Hematopoietic multipotent progenitor cell treated with erythropoietin and hydrocortisone succinate and interleukin-3 and kit ligand, for 17 days (in vitro differentiated cells): ENCODE measurements at regions not wholly inside any gene's neighbourhood (a gene's known extent, or its start where the extent isn't known, plus 50 kb on each side); places are given as distances from the start of the nearest gene placed in this dataset.
A peak's percentile ranks its signal among the peaks of the same experiment; 100 is the strongest.
"Not testable (repeated sequence)": the region's sequence is repeated elsewhere in the genome, so short reads cannot be mapped to it uniquely, and the experiment has no call there.

Experiments
- DNase-seq: peaks from one replicate; pipeline ENCODE4 v3.0.0-alpha.2; 2015; ENCODE audit warnings: low spot score

DNA sequence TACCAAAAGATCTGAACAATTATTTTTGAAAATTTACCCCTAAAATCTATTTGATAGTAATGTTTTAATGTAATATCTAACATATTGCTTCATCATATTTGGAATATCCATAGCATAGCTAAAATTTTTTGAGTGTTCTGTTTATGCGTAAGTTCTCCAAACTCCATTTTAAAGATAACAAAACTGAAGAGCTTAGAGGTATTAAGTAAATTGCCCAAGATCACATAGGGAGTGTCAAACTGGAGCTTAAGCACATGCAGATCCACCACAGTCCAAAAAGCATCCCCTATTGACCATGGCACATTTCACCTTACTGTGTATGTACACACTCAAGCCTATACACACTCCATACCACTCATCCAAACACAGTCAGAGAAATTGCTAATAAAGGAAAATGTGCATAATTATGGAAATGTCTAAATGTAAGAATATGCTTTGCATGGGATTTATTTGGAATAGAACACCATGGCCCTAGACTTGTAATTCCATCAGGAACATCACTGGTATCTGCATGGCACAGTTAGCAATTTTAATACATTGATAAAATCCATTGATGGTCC is 85.2 kb upstream of the TGFBR2 start:
- DNase-seq: no peak

DNA sequence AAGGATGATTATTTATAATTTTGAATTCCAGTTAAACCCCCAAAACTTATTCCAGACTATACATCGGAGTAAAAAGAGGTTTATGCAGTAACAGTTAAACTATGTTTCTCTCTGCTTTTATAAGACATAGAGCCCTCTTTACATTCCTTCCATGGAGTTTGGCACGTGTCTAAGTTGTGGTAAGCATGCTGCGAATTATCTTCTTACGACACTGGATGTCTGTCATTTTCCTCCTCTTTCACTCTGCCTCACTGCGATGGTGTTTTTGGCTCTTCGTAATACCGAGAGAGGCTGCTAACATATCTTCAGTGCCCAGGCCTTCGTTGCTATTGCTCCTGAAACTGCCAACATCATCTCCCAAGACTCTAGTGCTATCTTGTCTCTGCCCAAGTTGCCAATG is 83.9 kb upstream of the TGFBR2 start:
- DNase-seq: no peak

DNA sequence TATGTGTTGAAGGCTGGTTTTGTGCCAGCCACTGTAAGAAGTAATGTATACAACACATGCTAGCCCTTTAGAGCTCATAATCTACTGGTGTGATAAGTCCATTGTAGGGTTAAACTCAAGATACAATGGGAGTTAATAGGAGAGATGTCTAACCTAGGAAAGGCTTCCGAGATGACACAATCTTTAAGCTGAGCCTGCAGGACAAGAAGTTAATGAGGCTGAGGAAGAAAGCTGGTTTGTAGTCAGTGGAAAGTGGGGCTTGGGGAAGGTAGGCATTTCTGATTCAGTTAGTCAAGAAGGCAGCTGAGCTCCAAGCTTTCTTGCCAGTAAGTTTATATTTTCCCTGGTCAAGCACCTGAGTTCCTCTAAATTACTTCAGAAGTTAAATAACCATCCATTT is 83.0 kb upstream of the TGFBR2 start:
- DNase-seq: no peak

DNA sequence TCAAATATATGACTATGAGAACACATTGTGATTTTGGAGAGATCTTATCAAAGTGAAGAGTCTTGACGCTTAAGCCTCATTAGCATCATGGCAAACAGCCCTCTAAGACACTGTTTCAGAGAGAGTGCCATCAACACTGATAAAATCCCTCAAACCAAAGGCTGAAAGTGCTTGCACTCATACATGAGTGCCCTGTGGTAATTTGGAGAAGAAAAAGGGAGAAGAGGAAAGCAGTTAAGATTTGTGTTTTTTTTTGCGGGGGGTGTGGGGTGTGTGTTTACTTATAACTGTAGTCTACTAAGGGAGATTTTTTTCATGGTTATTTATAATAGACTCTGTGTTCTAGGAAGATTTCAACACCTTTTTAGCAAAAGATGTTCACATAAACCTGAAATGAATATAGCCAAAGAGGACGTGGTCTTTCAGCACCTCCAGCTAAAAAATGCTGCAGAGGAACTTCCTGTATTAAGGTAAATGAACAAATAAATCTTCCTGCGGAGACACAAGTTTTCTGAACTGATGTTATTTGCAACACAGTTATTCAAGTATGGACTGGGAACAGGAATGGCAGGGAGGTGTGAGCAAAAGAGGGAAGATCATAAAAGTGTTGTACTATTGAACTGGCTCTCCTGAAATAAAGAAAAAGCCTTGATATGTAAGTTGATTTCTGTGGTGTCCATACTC is 81.9 kb upstream of the TGFBR2 start:
- no peak for DNase-seq

DNA sequence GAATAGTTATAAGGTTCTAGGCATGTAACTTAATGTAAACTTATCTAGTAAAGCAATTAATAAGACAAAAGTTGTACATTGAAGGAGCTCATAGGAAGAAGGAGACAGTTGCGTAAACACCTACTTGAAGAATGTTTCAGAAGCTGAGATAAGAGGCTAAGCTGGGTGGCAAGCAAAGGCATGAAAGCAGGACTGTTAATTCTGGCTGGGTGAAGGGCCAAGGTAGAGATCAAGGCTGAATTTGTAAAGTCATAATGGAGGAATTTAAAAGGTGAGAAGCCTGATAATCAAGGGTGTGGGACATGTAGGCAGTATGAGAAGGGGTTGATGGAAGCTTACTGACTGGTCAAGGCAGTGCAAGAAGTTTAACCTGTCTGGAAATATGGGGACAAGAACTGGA is 80.4 kb upstream of the TGFBR2 start:
- no peak for DNase-seq

DNA sequence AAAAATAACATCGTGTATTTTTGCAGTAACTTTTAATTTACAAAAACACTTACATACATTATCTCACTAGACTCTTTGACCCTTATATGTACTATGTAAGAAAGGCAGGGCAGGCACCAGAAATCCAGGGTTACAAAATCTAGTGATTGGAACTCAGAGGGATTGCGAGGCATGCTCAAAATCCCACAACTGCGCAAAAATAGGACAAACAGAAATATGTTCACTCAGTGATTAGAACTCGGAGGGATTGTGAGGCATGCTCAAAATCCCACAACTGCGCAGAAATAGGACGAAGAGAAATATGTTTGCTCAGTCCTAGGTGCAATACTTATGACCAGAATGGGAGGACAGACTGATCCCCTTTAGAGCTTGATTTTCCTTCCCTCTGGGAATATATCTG is 79.2 kb upstream of the TGFBR2 start:
- no peak for DNase-seq

DNA sequence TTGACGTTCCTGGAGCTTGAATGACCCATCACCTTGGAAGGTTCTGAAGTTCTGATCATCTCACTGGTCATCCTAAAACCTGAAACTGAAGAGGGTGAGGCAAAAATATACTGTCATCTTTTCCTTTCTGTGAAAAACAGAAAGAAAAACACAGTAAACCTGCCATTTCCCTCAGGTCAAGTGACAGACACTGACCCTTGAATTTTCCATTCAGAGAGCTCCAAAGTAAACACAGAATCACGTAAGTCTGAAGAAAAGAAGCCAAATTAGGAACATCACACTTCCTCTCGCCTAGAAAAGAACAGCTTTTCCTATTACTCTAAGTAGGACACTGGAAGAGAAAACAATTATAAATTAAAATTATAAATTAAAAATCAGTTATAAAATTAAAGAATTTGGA is 78.7 kb upstream of the TGFBR2 start:
- no peak for DNase-seq

DNA sequence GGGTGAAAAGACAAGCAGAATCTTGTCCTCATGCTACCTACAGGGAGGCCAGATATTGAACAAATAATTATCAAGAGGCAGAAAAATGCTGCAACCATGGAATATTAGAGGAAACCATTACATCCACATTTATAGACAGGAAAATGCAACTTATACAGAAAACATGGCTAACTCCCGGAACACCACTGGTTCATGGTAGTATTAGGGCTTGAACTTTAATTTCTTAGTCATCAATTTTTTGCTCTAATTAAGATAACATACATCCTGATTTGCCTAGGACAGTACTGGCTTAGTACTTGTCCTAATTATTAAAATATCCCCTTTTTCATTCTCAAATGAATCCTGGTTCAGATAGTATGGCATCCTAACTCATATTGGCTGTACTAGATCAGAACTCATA is 76.3 kb upstream of the TGFBR2 start:
- DNase-seq: no peak

DNA sequence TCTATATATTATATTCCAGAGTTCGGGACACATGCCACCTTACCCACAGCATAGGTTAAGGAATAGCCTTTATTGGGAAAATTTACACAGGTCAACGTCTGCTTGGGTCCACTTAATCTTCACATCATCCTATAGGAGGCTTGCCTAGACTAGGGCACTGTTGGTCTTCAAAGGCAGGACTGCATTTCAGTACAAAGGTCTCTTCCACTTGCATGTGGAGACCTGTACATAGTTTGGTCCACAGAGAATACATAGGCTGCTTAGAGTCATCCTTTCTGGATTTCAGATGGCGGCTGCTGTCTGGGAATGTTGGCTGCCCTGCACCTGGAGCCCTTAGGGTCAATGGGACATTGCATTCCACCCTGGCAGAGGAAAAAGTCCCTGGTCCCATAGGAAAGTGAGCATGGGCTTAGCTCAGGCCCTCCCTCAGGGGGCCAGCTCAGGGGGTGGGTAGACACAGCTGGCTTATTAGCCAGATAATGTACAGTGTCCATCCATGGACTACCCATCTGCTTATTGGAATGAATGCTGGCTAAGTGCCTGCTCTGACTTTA is 75.3 kb upstream of the TGFBR2 start:
- no peak for DNase-seq

DNA sequence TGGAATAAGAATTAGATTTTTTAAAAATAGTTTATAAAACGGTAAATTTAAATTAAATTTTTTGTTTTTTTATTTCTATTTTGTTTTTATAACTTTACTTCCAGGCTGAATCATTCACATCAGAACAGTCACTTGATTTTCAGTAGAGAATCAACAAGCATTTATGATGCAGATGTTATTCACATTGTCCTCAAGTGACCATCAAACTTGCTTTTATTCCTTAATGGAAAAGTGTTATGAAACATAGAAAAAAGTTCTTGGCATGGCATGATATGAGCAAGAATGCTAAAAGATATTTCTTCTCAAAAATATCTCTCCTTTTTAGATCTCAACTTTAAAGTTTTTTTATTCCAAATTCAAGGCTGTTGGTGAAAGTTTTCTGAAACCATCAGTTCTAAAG is 70.9 kb upstream of the TGFBR2 start:
- no peak for DNase-seq

DNA sequence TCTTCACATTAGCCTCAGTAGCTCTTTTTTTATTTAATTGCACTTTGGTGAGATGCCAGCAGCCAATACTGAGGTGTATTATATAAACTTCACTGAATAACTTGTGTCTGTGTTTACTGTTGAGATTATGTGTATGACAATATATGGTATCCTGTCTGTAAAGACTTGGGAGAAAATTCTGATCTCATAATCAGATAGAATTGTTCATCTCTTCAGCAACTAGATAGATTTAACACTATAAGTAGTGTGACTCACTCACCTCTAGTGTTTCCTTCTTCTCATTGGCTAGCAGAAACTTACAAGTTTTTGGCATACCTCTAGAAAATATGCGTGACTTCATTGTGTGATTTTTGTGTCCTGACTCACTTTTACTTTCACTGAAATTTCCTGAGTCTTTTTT is 67.6 kb upstream of the TGFBR2 start:
- no peak for DNase-seq

DNA sequence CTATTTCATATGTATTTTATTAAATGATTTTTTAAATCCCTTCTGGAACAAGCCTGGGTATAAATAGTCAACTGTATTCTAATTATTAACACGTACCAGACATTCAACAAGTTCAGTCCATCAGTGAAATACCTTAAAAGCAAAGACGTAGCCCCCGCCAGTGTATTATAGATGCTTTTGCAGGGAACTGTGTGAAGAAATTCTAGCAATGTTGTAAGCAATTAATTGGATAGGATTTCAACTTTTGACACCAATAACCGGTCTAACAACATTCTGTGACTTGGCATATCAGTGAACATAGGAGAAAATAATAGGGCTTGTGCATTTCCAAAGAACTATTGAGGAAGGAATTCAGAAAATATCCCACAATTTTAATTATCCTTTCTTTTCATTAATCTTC is 67.2 kb upstream of the TGFBR2 start:
- no peak for DNase-seq

DNA sequence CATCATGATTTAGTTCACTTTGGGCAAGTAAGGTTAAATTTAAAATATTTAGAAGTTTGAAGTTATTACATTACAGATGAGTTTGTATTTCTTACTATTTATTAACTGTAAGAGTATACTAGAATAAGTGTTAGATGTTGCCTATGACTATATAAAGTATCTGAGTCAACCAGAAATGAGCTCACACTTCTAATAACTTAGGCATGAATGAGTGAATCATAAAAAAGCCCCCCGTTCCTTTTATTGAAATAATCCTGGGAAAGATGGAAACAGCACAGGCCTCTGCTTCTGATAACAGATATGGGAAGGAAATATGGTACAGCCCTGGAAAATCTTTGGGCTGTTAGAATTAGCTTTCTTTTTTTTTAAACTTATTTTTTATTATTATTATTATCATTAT is 66.6 kb upstream of the TGFBR2 start:
- DNase-seq: no peak

DNA sequence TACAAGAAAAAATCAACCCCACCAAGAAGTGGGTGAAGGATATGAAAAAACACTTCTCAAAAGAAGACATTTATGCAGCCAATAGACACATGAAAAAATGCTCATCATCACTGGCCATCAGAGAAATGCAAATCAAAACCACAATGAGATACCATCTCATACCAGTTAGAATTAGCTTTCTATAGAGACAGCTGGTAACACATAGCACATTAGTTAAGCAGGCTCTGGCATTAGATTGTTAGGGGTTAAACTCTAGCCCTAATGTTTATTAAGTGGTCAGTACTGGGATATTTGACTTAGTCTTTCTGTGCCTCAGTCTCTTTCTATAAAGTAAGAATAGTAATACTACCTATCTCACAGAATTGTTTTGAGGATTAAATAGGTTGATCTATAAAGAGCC is 65.2 kb upstream of the TGFBR2 start:
- DNase-seq: not testable (repeated sequence)

DNA sequence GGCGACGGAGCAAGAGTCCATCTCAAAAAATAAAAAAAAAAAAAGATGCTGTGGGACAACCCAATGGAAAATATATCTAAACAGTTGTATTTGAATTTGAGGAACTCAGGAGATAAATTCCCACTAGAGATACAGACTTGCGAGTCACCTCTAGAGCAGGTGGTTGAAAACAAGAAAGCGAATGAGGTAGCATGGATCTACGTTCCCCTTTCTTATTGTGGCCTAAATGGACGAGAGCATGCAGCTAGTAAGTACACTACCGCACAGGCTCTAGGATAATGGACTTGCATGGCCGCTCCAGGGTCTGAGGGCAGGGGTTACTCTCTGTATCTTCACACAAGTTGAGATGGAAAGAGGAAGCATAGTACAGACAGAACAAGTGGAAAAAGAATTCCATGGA is 63.5 kb upstream of the TGFBR2 start:
- no peak for DNase-seq

DNA sequence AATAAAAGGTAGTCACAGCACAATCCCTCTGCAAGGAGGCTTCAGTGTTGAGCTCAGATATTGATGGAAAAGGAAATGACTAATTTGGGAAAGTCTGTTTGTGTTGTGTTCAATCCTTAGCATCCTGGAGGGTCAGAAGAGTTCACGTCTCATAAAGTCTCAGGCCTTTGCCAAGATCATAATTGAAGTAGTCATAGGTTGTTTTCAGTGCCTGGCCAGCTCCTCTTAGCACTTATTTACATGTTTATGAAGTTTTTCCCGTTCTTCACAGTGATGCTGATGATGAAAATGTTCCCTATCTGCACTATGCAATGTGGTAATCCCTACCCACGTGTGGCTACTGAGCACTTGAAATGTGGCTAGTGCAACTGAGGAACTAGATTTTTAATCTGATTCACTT is 61.6 kb upstream of the TGFBR2 start:
- no peak for DNase-seq

DNA sequence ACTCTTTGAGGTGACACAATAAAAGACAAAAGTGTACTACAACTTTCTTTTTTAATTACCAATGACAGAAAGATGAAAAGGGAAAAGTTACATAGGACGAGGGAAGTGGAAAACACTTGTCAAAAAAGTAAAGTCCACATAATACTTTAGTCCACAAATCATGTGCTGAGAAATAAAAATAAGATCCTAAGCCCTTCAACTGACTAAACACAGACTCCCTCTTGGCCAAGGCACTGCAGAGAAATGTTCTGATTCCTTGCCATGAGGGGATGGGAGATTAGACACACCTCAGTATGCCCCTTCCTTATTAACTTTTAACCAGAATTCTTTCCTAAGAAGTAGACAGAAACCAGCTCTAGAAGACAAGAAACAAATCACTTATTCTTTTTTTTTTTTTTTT is 59.5 kb upstream of the TGFBR2 start:
- DNase-seq: no peak

DNA sequence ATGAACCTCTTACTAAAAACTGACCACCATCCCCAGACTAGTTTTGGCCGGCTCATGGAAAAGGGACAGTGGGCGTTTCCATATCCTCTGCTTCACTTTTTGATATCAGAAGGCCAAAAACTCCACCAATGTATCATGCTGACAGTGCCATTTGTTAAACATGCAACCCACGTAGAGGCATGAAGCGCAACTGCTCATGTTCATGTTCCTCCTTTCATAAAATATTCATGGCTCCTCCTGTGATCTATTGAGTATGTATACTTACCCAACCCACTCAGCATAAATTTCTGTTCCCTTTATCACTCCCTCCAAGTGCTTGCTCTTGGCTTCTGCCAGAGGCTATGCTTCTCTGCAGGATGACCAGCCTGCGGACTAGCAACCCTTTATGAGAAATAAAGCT is 58.7 kb upstream of the TGFBR2 start:
- no peak for DNase-seq

DNA sequence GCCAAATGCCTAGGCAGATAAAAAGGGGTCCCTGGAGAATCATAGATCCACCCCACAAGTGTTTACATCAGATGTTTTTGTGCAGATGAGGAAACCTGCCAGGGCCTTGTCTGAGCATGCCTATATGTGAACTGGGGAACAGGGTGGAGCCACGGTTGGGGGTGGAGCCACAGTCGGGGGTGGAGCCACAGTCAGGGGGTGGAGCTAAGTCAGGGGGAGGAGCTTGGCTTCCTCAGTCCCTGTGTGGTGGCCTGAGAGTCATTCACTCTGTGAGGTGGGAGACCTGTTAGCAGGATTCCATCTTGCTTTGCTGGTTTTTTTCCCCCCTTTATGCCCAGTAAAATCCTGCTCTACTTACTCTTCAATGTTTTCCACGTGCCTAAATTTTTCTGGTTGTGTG is 57.8 kb upstream of the TGFBR2 start:
- DNase-seq: peak; percentile 45

DNA sequence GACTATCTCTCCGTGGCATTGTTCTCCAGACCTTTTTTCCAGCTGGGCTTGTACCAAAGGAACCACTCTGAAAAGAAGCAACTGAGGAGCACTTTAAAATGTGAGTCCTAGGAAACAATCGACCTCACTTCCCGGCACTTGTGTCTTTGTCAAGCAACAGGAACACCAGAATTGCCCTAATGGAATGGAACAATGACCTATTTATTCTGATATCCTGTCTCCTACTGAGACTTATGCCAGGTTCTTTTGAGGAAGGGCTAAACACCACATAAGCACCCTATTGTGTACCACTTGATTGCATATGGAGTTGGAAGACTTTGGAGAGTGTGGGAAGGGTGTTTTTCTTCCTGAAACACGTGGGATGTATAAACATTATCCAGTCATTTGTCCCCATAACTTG is 56.8 kb upstream of the TGFBR2 start:
- no peak for DNase-seq

DNA sequence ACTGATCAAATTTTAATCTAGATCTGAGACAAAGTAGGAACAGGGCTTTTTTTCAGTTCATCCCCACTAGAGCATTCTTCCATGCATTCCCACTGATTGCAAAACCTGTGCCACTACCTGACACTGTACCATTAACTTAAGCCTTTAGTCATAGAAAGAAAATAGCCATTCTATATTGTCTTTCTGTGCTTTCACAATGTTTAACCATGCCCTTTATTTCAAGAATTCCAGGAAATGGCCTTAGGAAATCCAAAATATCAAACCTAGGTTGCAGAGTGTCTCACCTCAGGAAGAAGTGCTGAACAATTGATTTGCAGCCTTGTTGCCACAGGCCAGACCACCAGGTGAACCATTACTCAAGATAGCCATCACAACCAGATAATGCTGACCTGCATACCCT is 56.2 kb upstream of the TGFBR2 start:
- DNase-seq: no peak

DNA sequence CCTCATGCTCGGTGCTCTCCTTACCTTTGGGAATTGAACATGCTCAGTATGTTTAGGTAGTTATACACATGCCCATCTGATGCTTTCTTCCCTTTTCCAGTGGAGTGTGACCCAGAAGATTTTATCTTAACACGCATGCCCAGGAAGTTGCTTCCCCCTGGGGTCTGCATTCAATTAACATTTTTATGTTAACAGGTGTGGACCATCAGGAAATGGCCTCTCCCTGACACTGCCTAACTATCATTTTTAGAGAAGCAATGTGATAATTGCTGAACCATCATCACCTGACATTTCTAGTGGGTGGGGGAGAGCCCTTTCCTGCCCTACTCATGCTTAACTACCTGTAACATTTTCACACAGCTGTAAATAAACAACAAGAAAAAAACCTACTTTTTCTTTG is 55.1 kb upstream of the TGFBR2 start:
- no peak for DNase-seq

DNA sequence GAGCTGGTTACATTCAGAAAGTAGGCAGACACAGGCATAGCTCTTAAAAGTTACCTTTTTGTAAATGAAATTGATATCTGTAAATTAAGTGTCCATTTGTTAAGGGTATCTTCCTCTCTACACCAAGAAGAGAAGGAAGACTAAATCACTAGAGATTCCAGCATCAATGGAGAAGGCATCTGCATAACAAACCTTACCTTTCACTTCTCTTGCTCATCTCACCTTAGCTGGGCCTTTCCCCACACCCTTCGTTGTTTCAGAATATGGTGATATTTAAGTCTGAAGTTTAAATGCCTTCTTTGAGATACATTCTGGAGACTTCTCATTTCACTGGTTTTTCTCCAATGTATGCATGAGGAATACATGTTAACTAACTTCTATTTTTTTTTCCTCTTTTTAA is 54.5 kb upstream of the TGFBR2 start:
- no peak for DNase-seq

DNA sequence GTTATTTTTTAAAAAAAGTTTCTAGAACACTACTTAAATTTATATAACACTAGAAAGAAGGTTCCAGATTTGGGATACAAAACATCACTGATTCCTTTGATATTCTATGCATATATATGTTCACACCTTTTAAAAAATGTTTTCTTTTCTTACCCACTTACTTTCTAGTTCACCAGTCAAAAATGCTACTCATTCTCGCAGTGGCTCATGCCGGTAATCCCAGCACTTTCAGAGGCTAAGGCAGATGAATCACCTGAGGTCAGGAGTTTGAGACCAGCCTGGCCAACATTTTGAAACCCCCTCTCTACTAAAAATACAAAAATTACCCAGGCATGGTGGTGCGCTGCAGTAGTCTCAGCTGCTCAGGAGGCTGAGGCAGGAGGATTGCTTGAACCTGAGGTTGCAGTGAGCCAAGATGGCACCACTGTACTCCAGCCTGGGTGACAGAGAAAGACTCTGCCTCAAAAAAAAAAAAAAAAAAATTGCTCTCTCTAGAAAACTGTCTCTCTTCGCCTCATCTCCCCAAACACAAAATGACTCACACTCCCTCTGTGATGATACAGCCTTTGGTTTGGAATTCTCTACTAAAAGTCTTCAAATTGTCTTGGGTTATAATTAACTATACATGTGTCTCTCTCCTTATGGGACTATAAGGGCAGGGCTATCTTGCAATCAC is 52.6 kb upstream of the TGFBR2 start:
- no peak for DNase-seq
